GM21447 (cell line): ENCODE measurements at regions not wholly inside any gene's neighbourhood (a gene's known extent, or its start where the extent isn't known, plus 50 kb on each side); places are given as distances from the start of the nearest gene placed in this dataset.
"Not testable (repeated sequence)": the region's sequence is repeated elsewhere in the genome, so short reads cannot be mapped to it uniquely, and the experiment has no call there.

Experiments used
- ATAC-seq: cut with Tn5 transposase; IDR thresholded peaks from one replicate; pipeline ENCODE4 v1.9.1; 2021; ENCODE audit not compliant: unreplicated experiment

DNA sequence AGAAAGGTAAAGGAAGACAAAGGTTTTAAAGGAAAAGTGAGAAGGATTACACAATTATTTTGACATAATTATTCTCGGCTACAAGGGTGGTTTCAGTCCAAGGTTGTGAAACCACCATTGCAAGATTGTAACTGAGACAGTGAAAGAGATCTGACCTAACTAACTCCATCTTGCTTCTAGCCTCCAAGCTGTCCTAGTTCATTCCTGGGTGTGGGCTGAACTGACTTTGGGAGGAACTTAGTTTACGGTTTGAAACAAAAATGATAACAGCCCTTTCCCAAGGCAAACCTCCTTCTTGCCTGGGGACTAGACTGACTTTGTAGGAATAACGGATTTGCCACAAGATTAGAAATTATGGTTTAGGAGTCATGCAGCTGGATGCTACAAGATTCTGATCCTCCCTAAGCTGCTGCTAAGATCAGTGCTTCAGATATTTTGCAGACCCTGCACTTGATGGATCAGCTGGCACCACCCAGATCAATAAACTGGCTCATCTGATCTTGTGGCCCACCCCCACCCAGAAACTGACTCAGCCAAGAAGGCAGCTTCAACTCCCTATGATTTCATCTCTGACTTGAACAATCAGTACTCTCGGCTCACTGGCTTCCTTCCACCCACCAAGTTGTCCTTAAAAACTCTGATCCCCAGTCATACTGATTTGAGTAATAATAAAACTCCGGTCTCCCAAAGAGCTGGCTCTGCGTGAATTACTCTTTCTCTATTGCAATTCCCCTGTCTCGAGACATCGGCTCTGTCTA is 57.7 kb upstream of the AADACL2 start:
- ATAC-seq, result no peak

DNA sequence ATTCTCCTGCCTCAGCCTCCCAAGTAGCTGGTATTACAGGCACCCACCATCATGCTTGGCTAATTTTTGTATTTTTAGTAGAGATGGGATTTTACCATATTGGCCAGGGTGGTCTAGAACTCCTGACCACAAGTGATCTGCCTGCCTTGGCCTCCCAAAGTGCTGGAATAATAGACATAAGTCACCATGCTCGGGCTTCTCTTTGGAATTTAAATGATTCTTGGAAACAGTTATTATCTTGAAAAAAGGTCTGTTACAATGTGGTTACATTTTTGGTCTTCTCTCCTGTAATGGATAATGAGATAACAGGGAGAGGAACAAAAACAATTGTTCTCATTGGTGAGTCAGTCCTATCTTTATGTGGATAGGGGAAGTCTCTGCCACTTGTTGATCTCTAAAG is 59.8 kb upstream of the AADACL2 start:
- no peak for ATAC-seq

DNA sequence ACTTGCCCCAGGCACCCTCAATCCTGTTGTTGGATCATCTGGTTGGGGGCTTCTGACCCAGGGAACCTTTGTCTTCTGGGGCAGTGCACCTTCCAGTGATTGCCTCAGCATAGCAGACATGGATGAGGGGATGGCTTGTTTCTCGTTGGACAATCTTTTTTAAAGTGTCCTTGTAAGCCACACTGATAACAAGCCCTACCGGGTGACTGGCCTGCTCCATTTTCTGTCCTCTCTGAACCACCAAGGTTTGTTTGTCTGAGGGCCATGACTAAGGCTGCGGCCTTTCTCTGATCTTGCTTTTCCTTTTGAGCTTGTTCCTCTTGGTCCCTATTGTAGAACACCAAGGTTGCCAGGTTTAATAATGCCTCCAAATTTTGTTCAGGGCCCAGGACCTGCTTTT is 66.0 kb upstream of the AADACL2 start:
- ATAC-seq, result not testable (repeated sequence)

- no peak for ATAC-seq
These were observed 72.8 kb upstream of the AADACL2 start for GRCh38 chr3:151660885-151661284.

DNA sequence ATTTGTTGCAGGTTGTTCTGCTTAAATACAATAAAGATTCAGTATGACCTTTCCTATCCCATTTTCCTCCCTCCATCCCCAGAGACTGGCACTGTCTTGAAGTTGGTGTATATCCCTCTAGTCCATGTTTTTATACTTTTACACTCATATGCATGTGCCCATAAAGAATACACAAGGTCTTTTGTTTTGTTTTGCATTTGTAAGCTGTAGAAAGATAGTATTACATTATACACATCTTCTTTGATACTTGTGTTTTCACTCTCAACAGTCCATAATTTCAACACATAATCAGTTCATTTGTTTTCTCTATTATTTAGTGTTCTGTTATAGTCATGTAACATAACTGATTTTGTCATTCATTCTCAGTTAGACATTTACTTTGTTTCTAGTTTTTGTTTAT is 88.7 kb upstream of the AADACL2 start:
- ATAC-seq, result no peak

DNA sequence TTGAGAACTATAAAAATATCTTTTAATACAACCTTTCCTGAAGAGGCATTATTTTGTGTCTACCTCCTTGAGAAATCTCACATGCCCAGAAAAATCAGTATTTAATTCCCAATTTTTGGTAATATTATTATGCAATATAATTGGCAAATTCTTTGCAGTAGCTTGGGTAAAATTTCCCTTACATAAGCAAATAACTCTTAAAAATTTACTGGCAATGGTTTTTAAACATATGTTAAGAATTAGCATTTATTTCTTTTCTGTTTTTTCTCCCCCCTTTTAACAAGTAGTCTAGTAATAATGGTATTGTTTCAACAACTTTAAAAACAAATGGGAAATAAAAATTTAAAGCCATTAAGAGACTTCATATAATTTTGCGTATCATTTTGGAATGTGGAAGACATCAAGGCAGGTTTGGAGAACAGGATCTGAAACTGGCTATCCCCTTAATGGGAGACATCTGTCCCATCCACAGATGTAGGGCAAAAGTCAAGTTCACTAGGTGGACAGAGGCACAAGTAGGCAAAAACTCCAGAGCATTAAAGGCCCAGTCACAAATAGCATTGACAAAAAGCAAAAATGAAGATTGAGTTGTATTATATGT is 89.6 kb upstream of the AADACL2 start:
- ATAC-seq, result no peak

DNA sequence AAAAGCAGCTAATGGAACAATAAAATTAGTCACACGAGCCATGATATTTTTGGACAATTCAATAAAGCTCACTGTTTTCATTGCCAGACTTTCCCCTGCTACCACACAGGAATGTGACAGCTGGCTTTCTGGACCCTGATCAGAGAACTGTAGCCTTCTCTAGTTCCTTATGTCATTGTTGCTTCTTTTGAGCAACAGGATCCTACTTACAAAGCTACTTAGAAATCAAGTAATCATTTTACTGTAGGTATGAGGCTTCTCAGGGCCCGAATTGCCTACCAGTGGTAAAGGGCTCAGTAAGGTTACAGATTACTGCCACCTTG is 94.3 kb upstream of the AADACL2 start:
- ATAC-seq, result no peak

GRCh38 chr3:151638555-151639417 is 94.9 kb upstream of the AADACL2 start:
- no peak for ATAC-seq

DNA sequence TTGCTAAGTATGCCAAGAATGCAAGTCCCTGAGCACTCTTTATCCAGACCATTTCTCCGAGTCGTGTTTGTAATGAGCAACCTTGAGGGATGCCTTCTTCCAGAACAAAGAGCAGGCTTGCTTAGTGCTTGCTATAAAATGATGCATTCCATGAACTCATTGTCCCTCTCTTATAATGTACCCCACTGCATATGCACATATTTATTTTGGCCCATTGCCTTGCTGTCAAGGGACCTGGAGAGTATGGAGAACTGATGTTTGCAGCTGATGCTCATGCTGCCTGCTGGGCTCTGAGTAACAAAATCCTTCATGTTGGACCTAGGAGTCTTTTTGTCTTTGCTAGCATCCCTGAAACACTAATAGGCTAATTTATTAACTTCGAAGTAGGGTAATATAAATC is 97.8 kb upstream of the AADACL2 start:
- no peak for ATAC-seq

DNA sequence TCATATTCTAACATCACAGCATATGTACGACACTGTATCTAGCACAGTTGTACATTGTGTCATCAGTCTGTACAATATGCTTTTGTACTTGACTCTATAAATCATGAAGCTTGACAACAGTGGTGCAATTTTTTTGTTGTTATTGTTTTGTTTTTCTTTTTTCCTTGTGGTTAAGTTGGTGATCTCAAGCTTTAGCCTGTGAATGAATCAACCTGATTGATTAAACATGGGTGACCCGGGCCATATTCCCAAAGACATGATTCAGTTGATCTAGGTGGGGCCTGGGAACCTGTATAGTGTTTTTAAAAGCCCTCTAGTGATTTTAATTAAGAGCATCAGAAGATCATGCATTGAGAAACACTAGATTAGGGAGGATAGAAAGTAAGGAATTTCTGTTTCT is 101.8 kb upstream of the AADACL2 start:
- ATAC-seq, result no peak

DNA sequence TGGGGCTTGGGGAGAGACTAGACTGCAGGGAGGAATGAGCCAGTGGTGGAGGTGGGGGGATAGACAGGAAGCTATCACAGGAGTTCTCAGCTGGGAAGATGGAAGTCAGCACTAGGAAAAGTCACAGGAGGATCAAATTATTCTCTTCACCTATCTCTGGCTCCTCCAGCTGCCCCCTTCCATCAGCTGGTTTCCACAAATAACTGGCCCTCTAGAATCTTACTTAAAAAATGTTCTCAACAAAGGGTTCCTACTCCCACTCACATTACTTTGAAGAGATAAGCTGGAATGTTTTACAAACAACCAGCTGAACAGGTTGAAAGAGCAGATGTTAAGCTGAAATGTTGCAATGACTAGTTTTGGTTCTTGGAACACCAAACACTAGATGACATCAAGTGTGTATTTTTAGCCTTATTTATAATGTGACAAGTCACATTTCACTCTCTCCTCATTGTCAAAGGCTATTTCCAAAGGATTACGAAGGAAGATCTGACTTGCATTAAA is 102.7 kb upstream of the AADACL2 start:
- ATAC-seq, result no peak

DNA sequence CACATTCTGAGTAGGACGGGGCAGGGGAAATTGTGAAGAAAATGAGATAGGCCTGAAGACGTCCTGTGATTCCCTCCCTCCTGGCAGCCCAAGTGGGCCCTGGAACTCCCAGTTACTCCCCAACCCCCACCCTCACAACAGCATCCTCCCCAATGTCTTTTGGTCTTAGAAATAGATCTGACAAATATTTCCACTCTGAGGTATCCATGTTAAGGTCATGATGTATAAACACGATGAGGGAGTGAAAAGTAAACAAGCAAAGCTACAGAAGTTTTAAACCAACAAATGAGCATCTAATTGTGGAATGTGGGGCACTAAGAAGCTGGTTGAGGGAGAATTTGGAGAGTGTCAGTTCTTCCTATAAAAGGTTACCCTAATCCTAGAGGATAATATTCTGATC is 103.7 kb upstream of the AADACL2 start:
- no peak for ATAC-seq

GRCh38 chr3:151625586-151625985 is 108.1 kb upstream of the AADACL2 start:
- no peak for ATAC-seq

DNA sequence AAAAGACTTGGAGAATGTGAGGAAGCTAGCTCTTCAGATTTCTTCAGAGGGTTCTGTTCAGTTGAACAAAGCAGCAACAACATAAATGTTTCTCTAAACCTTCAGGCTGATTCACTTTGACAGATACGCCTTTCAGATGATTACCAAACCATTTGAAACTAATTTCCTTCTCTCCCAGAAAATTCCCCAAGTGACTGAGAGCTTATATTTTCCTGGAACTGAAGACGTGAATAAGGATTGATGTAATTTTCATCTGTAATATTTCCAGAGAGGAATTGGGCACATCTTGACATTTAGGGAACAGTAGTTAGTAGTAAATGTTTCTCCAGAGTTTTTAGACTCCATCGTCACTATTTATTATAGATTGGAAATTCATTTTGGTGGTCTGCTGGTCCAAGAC is 108.6 kb upstream of the AADACL2 start:
- ATAC-seq, result no peak

DNA sequence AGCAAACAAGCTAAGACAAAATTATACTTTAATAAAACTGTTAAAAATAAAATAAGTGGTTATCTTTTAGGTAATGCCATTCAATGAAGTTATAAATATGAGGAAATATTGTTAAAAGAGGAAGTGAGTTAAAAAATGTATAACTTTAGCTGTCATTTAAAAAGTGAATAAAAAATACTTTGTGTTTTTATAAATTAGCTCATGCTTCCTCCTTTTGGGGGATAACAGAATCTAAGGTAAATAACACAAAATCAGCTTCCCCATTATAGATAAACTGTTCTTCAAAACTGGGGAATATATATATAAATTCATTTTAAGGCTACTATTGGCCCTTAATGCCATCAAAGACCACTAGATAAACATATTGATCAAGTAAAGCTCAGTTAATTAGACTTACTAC is 113.7 kb upstream of the AADACL2 start:
- no peak for ATAC-seq

GRCh38 chr3:151615464-151615863 is 118.3 kb upstream of the AADACL2 start:
- ATAC-seq, result no peak

GRCh38 chr3:151612115-151612514 is 121.6 kb upstream of the AADACL2 start:
- ATAC-seq, result no peak

DNA sequence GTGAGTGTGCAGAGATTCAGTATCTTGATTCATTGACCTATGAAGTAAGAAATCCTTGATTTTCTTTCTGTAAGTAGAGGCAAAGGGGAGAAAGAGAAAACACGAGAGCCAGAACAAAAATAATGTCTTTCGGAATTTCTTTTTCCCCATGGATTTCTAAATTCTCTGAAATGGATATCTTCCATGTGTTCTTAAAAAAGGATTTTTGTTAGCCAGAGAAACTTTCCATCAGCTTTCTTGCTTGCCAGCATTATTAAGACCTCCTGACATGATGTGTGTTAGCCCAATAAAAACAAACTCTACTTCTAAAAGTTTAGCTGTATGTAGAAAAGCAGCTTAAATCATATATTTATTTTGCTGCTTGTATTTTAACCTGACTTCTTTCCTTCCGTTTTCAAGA is 122.3 kb upstream of the AADACL2 start:
- ATAC-seq, result no peak

DNA sequence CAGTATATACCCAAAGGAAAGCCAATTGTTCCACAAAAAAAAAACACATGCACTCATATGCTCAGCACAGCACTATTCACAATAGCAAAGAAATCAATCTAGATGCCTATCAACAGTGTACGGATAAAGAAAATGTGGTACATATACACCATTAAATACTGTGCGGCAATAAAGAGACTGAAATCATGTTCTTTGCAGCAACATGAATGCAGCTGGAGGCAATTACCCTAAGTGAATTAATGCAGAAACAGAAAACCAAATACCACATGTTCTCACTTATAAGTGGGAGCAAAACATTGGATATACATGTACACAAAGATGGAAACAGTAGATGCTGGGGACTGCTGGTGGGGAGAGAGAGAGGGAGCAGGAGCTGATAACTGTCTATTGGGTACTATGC is 124.2 kb upstream of the AADACL2 start:
- ATAC-seq, result no peak

DNA sequence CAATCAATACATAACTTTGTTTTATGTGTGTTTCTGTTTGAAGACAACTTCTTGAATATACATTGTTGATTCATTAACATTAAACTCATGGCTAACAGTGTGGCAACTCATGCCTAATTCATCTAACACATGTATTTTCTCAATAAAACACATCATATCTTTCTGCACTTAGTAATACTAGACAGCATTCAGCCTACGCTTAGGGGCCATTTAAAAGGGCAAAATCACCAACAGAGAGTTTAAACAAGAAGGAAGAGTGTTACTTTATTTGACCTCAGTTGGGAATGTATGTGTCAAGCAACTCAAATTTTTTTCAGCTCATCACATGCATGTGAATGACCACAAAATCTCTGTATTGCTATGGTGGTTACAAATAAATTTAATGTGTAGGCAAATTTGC is 128.8 kb upstream of the AADACL2 start:
- ATAC-seq, result no peak

DNA sequence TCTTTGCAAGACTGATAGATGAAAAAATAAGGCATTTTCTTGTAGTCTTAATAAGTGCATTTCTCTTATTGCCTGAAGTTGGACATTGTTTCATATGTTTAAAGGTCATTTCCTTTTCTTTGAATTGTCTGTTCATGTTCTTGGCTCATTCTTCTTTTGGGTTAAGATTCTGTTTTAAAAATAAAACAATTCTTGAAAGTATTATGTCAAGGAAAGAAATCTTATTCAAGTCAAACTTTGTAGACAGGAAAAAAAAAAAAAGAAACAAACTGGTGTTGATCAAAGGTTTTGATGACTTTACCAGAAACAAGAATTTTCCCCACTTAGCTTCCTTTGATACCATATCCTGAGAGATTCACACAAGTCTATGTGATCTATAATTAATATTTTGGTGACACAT is 132.9 kb upstream of the AADACL2 start:
- ATAC-seq, result no peak

DNA sequence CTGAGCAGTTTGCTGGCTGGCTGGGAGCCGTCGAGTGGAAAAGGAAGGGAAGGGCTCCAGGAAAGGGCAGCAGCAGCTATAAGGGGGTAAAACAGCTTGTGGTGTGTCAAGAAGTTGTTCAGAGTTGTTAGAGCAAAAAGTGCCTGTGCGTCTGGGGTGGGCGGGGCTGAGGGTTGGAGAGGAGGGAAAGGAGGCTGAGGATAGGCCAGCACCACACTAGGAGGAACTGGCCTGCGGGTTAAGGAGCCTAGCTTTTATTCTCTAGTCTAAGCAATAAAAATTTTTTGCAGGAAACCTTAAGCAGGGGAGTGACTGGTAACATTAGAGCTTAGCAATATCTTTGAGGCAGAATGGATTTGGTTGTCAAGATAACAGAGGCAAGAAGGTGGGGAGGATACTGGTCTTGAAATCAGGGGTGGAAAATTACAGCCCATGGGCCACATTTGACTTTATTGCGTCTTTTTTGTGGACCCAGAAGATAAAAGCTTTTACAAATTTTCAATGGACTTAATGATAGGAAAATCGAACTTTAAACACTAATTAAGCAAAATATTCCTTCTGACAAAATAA is 134.5 kb upstream of the AADACL2 start:
- ATAC-seq, result no peak
